ENCODE measurements at regions not wholly inside any gene's neighbourhood (a gene's known extent, or its start where the extent isn't known, plus 50 kb on each side); places are given as distances from the start of the nearest gene placed in this dataset.

DNA sequence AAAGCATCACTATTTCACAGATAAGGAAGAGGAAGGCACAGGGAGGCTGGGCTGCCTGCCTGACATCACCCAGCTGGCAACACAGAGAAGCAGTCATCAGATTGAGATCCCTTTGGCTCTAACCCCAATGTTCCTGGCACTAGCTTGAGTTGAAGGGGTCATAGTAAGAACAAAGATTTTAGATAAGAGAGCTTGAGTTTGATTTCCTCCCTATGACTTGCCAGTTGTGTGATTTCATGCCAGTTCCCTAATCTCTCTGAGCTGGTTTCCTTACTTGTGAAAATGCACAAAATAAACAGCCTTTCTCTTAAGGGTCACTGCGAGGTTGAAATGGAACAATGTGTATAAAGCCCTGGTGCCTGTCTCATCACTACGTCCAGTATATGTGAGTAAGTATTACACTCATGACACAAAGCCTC, 475.4 kb upstream of the HS3ST1 start (continued):
- TF ChIP-seq, protein P1, sequence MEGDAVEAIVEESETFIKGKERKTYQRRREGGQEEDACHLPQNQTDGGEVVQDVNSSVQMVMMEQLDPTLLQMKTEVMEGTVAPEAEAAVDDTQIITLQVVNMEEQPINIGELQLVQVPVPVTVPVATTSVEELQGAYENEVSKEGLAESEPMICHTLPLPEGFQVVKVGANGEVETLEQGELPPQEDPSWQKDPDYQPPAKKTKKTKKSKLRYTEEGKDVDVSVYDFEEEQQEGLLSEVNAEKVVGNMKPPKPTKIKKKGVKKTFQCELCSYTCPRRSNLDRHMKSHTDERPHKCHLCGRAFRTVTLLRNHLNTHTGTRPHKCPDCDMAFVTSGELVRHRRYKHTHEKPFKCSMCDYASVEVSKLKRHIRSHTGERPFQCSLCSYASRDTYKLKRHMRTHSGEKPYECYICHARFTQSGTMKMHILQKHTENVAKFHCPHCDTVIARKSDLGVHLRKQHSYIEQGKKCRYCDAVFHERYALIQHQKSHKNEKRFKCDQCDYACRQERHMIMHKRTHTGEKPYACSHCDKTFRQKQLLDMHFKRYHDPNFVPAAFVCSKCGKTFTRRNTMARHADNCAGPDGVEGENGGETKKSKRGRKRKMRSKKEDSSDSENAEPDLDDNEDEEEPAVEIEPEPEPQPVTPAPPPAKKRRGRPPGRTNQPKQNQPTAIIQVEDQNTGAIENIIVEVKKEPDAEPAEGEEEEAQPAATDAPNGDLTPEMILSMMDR (IDR thresholded peaks at IDR 0.05), result no peak
- TF ChIP-seq RCOR1 (IDR thresholded peaks at IDR 0.05; ENCODE audit: low read length), result no peak
- no peak for TF ChIP-seq MEF2A (IDR thresholded peaks at IDR 0.05; ENCODE audit: borderline replicate concordance, low read depth)

DNA sequence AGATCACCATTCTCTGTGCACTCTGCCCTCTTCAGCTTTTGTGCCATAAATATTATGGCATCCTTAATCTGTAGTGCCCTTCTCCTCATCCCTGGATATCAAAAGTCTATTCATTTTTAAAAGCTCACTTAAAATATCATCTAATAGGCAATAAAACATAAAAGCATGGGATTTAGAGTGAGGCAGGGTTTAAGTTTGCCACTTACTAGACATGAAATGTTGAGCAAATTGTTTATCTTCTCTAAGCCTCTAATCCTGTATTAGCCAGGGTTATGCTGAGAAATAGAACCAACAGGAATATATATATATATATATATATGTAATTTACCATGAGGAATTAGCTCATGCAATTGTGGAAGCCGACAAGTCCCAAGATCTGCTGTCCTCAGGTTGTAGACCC, 472.4 kb upstream of the HS3ST1 start:
- Histone ChIP-seq H3K4me1 (ENCODE audit: control insufficient read depth in 1 of 2, insufficient read depth in 2 of 2, low read depth in 1 of 2, low read length in 1 of 2) (no peaks in the 10 kb centered on the region), H3K9me3 (no peaks in the 10 kb centered on the region), H4K20me1 (ENCODE audit: insufficient read depth) (no peaks in the 10 kb centered on the region), H3K36me3 (replicated peaks in 1 of 2; ENCODE audit: control insufficient read depth in 1 of 2, insufficient read depth in 2 of 2, low read length in 1 of 2) (no peaks in the 10 kb centered on the region), H2AFZ (ENCODE audit: low read depth) (no peak overlapping the region), H3K9me2 (no peaks in the 10 kb centered on the region), H3K4me2 (no peak overlapping the region), H3K4me3 (ENCODE audit: low read depth in 2 of 2, low read length in 1 of 2) (no peak overlapping the region), H3K27me3 (ENCODE audit: insufficient read depth) (no peaks in the 10 kb centered on the region), H3K27ac (ENCODE audit: low read depth in 2 of 2, low read length in 1 of 2) (no peak overlapping the region), H3F3A (replicated peaks; ENCODE audit: insufficient read depth) (no peaks in the 10 kb centered on the region), H3K79me2 (ENCODE audit: insufficient read depth) (no peaks in the 10 kb centered on the region), H3K9ac (no peak overlapping the region)
- TF ChIP-seq, protein P2, sequence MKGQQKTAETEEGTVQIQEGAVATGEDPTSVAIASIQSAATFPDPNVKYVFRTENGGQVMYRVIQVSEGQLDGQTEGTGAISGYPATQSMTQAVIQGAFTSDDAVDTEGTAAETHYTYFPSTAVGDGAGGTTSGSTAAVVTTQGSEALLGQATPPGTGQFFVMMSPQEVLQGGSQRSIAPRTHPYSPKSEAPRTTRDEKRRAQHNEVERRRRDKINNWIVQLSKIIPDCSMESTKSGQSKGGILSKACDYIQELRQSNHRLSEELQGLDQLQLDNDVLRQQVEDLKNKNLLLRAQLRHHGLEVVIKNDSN (IDR thresholded peaks at IDR 0.05; ENCODE audit: borderline replicate concordance, low read depth), result no peak
- TF ChIP-seq, protein P1 (IDR thresholded peaks at IDR 0.05), result no peak
- no peak for TF ChIP-seq NRF1 (IDR thresholded peaks at IDR 0.05; ENCODE audit: low read depth, low read length)
- no peak for TF ChIP-seq MXI1 (IDR thresholded peaks at IDR 0.05; ENCODE audit: low read depth, low read length)
- TF ChIP-seq SMC3 (IDR thresholded peaks at IDR 0.05; ENCODE audit: low read depth, low read length), result no peak
- no peak for TF ChIP-seq EP300 (IDR thresholded peaks at IDR 0.05; ENCODE audit: borderline replicate concordance in 1 of 2, low read depth in 1 of 2, low read length in 1 of 2)
- no peak for TF ChIP-seq FOSL2 (IDR thresholded peaks at IDR 0.05; ENCODE audit: borderline replicate concordance, low read depth)
- TF ChIP-seq, protein P3, sequence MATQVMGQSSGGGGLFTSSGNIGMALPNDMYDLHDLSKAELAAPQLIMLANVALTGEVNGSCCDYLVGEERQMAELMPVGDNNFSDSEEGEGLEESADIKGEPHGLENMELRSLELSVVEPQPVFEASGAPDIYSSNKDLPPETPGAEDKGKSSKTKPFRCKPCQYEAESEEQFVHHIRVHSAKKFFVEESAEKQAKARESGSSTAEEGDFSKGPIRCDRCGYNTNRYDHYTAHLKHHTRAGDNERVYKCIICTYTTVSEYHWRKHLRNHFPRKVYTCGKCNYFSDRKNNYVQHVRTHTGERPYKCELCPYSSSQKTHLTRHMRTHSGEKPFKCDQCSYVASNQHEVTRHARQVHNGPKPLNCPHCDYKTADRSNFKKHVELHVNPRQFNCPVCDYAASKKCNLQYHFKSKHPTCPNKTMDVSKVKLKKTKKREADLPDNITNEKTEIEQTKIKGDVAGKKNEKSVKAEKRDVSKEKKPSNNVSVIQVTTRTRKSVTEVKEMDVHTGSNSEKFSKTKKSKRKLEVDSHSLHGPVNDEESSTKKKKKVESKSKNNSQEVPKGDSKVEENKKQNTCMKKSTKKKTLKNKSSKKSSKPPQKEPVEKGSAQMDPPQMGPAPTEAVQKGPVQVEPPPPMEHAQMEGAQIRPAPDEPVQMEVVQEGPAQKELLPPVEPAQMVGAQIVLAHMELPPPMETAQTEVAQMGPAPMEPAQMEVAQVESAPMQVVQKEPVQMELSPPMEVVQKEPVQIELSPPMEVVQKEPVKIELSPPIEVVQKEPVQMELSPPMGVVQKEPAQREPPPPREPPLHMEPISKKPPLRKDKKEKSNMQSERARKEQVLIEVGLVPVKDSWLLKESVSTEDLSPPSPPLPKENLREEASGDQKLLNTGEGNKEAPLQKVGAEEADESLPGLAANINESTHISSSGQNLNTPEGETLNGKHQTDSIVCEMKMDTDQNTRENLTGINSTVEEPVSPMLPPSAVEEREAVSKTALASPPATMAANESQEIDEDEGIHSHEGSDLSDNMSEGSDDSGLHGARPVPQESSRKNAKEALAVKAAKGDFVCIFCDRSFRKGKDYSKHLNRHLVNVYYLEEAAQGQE (IDR thresholded peaks at IDR 0.05; ENCODE audit: low read depth, low read length), result no peak
- TF ChIP-seq, protein P4, sequence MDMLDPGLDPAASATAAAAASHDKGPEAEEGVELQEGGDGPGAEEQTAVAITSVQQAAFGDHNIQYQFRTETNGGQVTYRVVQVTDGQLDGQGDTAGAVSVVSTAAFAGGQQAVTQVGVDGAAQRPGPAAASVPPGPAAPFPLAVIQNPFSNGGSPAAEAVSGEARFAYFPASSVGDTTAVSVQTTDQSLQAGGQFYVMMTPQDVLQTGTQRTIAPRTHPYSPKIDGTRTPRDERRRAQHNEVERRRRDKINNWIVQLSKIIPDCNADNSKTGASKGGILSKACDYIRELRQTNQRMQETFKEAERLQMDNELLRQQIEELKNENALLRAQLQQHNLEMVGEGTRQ (IDR thresholded peaks at IDR 0.05; ENCODE audit: borderline replicate concordance, low read depth, low read length), result no peak
- no peak for TF ChIP-seq FOXM1 (IDR thresholded peaks at IDR 0.05; ENCODE audit: low read depth)
- TF ChIP-seq ELF1 (IDR thresholded peaks at IDR 0.05), result no peak
- TF ChIP-seq RAD21 (IDR thresholded peaks at IDR 0.05; ENCODE audit: low read length), result no peak
- TF ChIP-seq TCF12 (IDR thresholded peaks at IDR 0.05), result no peak
- TF ChIP-seq POLR2AphosphoS5 (IDR thresholded peaks at IDR 0.05; ENCODE audit: low read depth, low read length), result no peak
- TF ChIP-seq RFX5 (IDR thresholded peaks at IDR 0.05; ENCODE audit: low read length), result no peak
- no peak for TF ChIP-seq NFIC (IDR thresholded peaks at IDR 0.05; ENCODE audit: borderline replicate concordance)
- no peak for TF ChIP-seq GATA2 (CRISPR knock-in tag; IDR thresholded peaks at IDR 0.05)
- TF ChIP-seq, protein P5, sequence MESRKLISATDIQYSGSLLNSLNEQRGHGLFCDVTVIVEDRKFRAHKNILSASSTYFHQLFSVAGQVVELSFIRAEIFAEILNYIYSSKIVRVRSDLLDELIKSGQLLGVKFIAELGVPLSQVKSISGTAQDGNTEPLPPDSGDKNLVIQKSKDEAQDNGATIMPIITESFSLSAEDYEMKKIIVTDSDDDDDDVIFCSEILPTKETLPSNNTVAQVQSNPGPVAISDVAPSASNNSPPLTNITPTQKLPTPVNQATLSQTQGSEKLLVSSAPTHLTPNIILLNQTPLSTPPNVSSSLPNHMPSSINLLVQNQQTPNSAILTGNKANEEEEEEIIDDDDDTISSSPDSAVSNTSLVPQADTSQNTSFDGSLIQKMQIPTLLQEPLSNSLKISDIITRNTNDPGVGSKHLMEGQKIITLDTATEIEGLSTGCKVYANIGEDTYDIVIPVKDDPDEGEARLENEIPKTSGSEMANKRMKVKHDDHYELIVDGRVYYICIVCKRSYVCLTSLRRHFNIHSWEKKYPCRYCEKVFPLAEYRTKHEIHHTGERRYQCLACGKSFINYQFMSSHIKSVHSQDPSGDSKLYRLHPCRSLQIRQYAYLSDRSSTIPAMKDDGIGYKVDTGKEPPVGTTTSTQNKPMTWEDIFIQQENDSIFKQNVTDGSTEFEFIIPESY (IDR thresholded peaks at IDR 0.05; ENCODE audit: borderline replicate concordance, low read depth), result no peak
- POLR2A ChIA-PET, result no interaction called here
- WGBS (ENCODE audit: low lambda C conversion rate), result 15% methylated on average over 1 of the region's 1 CpG
- DNase-seq, result no peak
- CTCF ChIA-PET, result no interaction called here
